Type B pancreatic cell (in vitro differentiated cells): ENCODE measurements at regions not wholly inside any gene's neighbourhood (a gene's known extent, or its start where the extent isn't known, plus 50 kb on each side); places are given as distances from the start of the nearest gene placed in this dataset.

Experiments
- DNase-seq: peaks from one replicate; pipeline ENCODE4 v3.0.0; 2021; ENCODE audit warnings: mixed read lengths; ENCODE audit not compliant: unreplicated experiment; ENCODE audit errors: extremely low spot score
- H3K27ac Mint-ChIP-seq: 2 replicates; pipeline ENCODE4 v1.8.0; 2021; ENCODE audit warnings: mild to moderate bottlenecking, mixed read lengths
- H3K27me3 Mint-ChIP-seq: 2 replicates; pipeline ENCODE4 v1.8.0; 2021; ENCODE audit warnings: mixed read lengths
- H3K36me3 Mint-ChIP-seq: 2 replicates; pipeline ENCODE4 v1.8.0; 2021; ENCODE audit warnings: mixed read lengths
- H3K4me1 Mint-ChIP-seq: one replicate; pipeline ENCODE4 v1.8.0; 2021; ENCODE audit warnings: mixed read lengths; ENCODE audit not compliant: unreplicated experiment
- H3K4me3 Mint-ChIP-seq: 2 replicates; pipeline ENCODE4 v1.8.0; 2021; ENCODE audit warnings: mild to moderate bottlenecking, mixed read lengths
- H3K9me3 Mint-ChIP-seq: 2 replicates; pipeline ENCODE4 v1.8.0; 2021; ENCODE audit warnings: mixed read lengths
- TF ChIP-seq, protein P1 (sequence below): fragments of 200-600 bp; sonication (generic); conservative IDR thresholded peaks from 2 replicates; pipeline ENCODE4 v1.5.0; 2021; ENCODE audit warnings: antibody characterized with exemption, mild to moderate bottlenecking

DNA sequence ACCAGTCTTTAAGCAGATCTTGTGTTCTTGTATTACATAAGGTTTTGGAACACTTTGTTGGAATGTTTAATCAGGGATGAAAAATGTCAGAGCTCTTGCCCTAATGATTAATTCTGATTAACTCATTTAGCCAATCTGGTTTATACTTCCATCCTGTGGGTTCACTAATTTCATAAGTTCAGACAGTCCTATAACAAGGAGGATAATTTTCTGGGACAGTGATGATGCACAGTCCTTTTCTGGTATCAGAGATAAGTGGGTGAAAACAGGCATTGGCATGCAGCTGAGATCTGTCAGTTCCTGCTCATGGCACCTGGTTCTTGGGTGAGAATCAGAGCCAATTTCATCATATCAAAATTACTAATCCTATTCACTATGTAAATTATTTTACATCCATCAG, 125.0 kb upstream of the LAMA2 start:
- Mint-ChIP-seq H3K9me3 (no peaks in the 10 kb centered on the region), H3K36me3 (no peaks in the 10 kb centered on the region), H3K27ac (no peak overlapping the region), H3K4me3 (no peak overlapping the region), H3K27me3 (peaks cover 3% of the 10 kb centered on the region), H3K4me1 (no peaks in the 10 kb centered on the region)
- TF ChIP-seq, protein P1, sequence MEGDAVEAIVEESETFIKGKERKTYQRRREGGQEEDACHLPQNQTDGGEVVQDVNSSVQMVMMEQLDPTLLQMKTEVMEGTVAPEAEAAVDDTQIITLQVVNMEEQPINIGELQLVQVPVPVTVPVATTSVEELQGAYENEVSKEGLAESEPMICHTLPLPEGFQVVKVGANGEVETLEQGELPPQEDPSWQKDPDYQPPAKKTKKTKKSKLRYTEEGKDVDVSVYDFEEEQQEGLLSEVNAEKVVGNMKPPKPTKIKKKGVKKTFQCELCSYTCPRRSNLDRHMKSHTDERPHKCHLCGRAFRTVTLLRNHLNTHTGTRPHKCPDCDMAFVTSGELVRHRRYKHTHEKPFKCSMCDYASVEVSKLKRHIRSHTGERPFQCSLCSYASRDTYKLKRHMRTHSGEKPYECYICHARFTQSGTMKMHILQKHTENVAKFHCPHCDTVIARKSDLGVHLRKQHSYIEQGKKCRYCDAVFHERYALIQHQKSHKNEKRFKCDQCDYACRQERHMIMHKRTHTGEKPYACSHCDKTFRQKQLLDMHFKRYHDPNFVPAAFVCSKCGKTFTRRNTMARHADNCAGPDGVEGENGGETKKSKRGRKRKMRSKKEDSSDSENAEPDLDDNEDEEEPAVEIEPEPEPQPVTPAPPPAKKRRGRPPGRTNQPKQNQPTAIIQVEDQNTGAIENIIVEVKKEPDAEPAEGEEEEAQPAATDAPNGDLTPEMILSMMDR, result no peak
- no peak for DNase-seq

DNA sequence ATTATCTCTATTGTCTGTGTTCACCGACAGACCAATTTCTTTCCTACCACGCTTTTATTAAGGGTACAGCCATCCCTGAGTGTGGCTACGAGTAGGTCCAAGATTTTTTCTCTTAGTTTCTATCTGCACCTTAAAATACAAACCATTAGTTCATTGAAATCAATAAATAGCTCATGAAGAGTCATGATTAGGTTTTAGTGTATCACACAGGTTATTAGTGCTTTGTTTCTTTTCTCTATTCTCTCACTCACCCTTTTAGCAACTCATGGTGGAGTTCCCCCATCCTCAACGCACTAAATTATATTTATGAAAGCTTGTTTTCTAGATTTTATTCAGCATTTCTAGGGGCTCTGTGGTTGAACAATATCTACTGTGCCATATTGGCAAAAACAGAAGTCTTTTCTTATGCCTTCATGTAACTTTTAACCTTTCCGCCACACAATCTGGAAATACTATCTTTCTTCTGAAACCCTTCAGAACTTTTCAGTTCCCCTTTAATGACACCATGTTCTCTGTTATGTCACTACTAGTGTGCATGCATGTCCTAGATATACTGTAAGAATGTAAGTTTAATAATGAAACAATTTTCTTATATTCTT, 128.2 kb upstream of the LAMA2 start:
- H3K27me3 Mint-ChIP-seq, result no peaks in the 10 kb centered on the region
- H3K4me1 Mint-ChIP-seq, result no peaks in the 10 kb centered on the region
- H3K36me3 Mint-ChIP-seq, result no peaks in the 10 kb centered on the region
- no peak for DNase-seq
- no peak overlapping the region for H3K4me3 Mint-ChIP-seq
- H3K27ac Mint-ChIP-seq, result no peak overlapping the region
- TF ChIP-seq, protein P1, result no peak
- H3K9me3 Mint-ChIP-seq, result no peaks in the 10 kb centered on the region

DNA sequence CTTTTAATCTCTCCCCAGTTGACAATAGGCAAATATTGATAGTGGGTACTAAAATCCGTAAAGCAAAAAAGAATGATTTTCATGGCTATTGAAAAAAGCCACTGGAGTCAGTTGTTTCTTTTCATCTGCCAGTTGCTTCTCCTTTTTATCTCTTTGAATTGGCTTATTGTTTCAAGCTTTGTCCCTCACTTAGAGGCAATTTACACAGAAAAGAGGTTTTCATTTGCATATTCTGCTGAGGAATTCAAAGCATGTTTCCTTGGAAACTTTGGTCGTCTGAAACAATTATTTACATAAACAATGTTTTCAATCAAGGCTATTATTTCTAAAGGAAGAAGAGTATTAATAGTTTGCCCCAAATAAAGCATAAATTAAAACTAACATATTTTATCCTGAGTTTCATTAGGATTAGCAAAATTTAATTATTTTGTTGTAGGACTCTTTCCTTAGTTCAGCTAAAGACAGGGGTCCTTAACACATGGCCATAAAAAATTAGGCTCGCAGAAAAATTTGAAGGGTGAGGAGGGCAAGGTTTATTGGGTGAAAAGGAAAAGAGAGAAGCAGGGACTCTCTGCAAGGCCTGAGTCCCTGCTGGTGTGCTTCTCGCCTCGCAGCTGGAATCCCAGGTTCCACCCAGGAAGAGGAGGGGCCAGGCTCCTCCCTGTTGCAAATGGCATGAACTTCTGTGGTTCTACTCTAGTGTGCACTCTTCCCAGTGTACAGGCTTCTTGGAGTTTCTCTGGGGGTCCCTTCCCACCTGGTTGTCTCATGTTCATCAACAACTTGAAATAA, 138.8 kb upstream of the LAMA2 start:
- Mint-ChIP-seq H3K27me3 (no peaks in the 10 kb centered on the region), H3K4me1 (no peaks in the 10 kb centered on the region), H3K27ac (no peak overlapping the region), H3K36me3 (no peaks in the 10 kb centered on the region), H3K4me3 (no peak overlapping the region), H3K9me3 (peaks cover 4% of the 10 kb centered on the region)
- no peak for DNase-seq
- TF ChIP-seq, protein P1, result no peak

DNA sequence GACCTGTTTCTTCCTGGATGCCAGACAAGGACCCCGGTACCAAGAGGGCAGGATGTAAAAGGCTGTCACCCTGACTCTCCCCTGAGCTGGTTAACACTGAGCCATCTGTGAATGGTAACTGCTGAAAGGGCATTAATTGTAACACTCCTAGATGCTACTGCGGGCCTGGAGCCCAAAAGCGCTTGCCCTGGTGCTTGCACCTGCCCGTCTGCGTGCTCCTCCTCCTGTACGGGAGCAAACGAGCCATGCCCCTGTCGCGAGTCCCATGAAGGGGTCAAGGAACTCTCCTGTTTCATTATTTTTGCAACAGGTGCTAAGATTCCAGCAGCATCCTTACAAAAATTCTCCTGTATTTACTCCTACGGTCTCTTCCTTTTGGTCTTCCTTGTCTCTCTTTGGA, 140.0 kb upstream of the LAMA2 start:
- Mint-ChIP-seq H3K27ac (no peak overlapping the region), H3K4me3 (no peak overlapping the region), H3K9me3 (peaks cover 4% of the 10 kb centered on the region), H3K4me1 (no peaks in the 10 kb centered on the region), H3K36me3 (no peaks in the 10 kb centered on the region), H3K27me3 (no peaks in the 10 kb centered on the region)
- no peak for DNase-seq
- TF ChIP-seq, protein P1, result no peak

DNA sequence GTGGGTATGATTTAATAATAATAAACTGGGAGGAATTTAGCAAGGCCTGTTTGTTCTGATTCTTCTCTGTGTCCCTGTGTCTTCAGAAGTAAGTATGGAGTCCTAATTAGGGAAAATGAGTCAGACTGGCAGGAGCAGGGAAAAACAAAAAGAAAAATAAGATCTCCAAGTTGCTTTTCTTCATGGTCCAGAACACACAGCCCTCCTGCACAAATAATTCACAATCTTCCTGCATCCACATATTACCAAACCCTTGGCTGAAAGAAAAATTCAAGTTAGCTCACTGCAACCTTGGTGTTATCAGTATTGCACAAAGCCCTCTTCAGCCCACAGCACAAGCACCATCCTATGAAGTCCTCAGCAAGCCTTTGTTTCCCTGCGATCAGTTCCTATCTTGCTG, 142.0 kb upstream of the LAMA2 start:
- H3K27ac Mint-ChIP-seq, result no peak overlapping the region
- no peaks in the 10 kb centered on the region for H3K4me1 Mint-ChIP-seq
- TF ChIP-seq, protein P1, result no peak

More for the DNA sequence above, 142.0 kb upstream of the LAMA2 start:
- no peak for DNase-seq
- Mint-ChIP-seq H3K4me3 (no peak overlapping the region), H3K9me3 (peaks cover 4% of the 10 kb centered on the region), H3K27me3 (no peaks in the 10 kb centered on the region), H3K36me3 (no peaks in the 10 kb centered on the region)
